ENCODE measurements at regions not wholly inside any gene's neighbourhood (a gene's known extent, or its start where the extent isn't known, plus 50 kb on each side); places are given as distances from the start of the nearest gene placed in this dataset.
A peak's percentile ranks its signal among the peaks of the same experiment; 100 is the strongest.

DNA sequence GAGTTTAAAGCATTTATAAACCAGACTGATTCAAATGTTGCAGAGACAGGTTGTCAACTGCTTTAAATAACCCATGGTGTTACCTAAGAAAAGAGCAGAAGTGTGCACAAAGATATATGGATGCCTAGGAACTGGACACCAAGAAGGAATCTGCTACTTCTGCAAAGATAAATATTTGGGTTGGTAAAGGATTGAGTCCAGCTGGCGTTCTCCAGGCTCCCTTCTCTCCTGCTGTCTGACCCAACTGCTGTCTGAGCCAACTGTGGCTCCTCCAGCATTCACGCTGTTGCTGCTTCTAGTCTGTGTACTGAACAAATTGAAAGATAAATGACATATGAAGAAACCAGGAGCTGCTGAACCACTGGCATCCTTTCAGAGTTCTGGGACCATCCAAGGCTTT lies 1167.8 kb upstream of the PRKX start:
- intact Hi-C loops (cut with DNase I) = no loop called here
- no peak overlapping the region for H3K27ac ChIP-seq
- no peak overlapping the region for H3K4me3 ChIP-seq
- no peaks in the 10 kb centered on the region for H3K4me1 ChIP-seq (replicated peaks in 1 of 2)
- H3K36me3 ChIP-seq (replicated peaks in 1 of 2) = no peaks in the 10 kb centered on the region
- H3K27me3 ChIP-seq = no peaks in the 10 kb centered on the region
- no peak for DNase-seq
- TF ChIP-seq POLR2A (IDR thresholded peaks at IDR 0.05) (no peak), CTCF (IDR thresholded peaks at IDR 0.05) (no peak)
- WGBS, 4 donors = 51 to 77% (median 73%) methylated on average over 2 of the region's 2 CpGs; no CpG with 5 or more reads in 1 of the 4 donors
- H3K9me3 ChIP-seq (replicated peaks in 1 of 3) = no peaks in the 10 kb centered on the region

DNA sequence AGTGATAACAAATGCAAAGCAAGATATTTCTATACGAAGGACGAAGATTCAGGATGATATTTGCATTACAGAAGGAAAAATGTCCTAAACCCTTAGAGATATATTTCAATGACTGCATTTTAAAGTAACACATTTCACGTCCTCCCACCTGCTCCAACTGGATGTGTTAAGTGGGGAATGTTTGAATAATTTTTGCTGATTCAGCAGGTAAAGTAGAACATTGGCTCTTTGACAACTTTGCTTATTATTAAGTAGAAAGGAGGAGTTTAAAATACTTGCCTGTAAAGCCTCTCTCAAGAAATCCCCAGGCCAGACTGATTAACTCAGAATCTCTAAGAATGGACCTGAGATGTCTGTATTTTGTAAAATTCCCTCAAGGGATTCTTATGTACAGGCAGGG lies 1165.2 kb upstream of the PRKX start:
- Histone ChIP-seq H3K27me3 (no peaks in the 10 kb centered on the region), H3K4me3 (no peak overlapping the region), H3K36me3 (replicated peaks in 1 of 2) (no peaks in the 10 kb centered on the region), H3K9me3 (replicated peaks in 1 of 3) (no peaks in the 10 kb centered on the region), H3K4me1 (replicated peaks in 1 of 2) (no peaks in the 10 kb centered on the region), H3K27ac (no peak overlapping the region)
- no peak for DNase-seq
- WGBS, 4 donors = 84 to 89% (median 85%) methylated on average over 3 of the region's 3 CpGs
- intact Hi-C loops (cut with DNase I) = no loop called here
- TF ChIP-seq POLR2A (IDR thresholded peaks at IDR 0.05) (no peak), CTCF (IDR thresholded peaks at IDR 0.05) (no peak)

GRCh38 chrX:4876268-4876667 lies 1162.8 kb upstream of the PRKX start:
- Histone ChIP-seq H3K4me1 (replicated peaks in 1 of 2) (no peaks in the 10 kb centered on the region), H3K36me3 (replicated peaks in 1 of 2) (no peaks in the 10 kb centered on the region), H3K27ac (no peak overlapping the region), H3K27me3 (no peaks in the 10 kb centered on the region), H3K9me3 (replicated peaks in 1 of 3) (no peaks in the 10 kb centered on the region), H3K4me3 (no peak overlapping the region)
- DNase-seq = peak in 1 of 7 donors; percentile 5
- TF ChIP-seq CTCF (IDR thresholded peaks at IDR 0.05) (no peak), POLR2A (IDR thresholded peaks at IDR 0.05) (no peak)
- 49 to 60% (median 57%) methylated on average over 3 of the region's 3 CpGs for WGBS, 4 donors
- intact Hi-C loops (cut with DNase I) = no loop called here

DNA sequence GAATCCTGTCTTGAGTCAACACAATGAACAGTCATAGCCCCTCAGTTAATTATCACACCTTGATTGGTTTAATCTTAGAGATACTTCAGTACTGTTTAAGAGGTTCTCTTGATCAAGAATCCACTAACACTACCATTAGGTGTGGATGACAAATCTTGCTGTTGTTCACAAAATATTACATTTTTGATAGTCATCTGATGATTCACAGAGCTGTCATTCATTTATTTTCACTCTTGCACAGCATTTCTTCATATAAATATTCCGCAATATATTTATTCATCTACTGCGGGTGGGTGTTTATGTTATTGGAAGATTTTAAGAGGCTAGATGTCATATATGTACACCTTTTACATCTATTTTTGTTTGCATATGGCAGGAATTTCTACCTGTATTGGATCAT lies 1138.1 kb upstream of the PRKX start:
- Histone ChIP-seq H3K4me1 (replicated peaks in 1 of 2) (no peaks in the 10 kb centered on the region), H3K36me3 (replicated peaks in 1 of 2) (no peaks in the 10 kb centered on the region), H3K27ac (no peak overlapping the region), H3K4me3 (no peak overlapping the region), H3K9me3 (replicated peaks in 1 of 3) (no peaks in the 10 kb centered on the region), H3K27me3 (no peaks in the 10 kb centered on the region)
- WGBS, 4 donors = 97 to 100% (median 98%) methylated on average over 2 of the region's 2 CpGs
- DNase-seq = no peak
- no peak for TF ChIP-seq CTCF (IDR thresholded peaks at IDR 0.05)
- TF ChIP-seq POLR2A (IDR thresholded peaks at IDR 0.05) = no peak
- intact Hi-C loops (cut with DNase I) = no loop called here
